HEK293 (cell line): ENCODE measurements at regions not wholly inside any gene's neighbourhood (a gene's known extent, or its start where the extent isn't known, plus 50 kb on each side); places are given as distances from the start of the nearest gene placed in this dataset.

Experiments
- CTCF ChIA-PET: fragments of 350-600 bp; formaldehyde crosslinking; extraction: SDS; loops from one replicate; lab custom pipeline; 2021; ENCODE audit warnings: antibody characterized with exemption; lab: Yijun Ruan, JAX
- POLR2A ChIA-PET: fragments of 300-600 bp; formaldehyde crosslinking; extraction: SDS; loops from one replicate; lab custom pipeline; 2020; ENCODE audit warnings: antibody characterized with exemption, inconsistent platforms; lab: Yijun Ruan, JAX
- H3K27ac ChIP-seq: fragments of 200-500 bp; sonication (Bioruptor generic); 2 replicates; pipeline ENCODE4 v1.5.1; 2014; ENCODE audit warnings: low read depth, low read length, control low read depth, inconsistent platforms; ENCODE audit errors: extremely low read depth
- H3K36me3 ChIP-seq, 2 experiments: fragments of 200-500 bp in 1 of 2; sonication (Bioruptor generic) in 1 of 2; 1 replicate in 1 of 2; 2 replicates in 1 of 2; pipeline ENCODE4 v1.5.1; 2014 to 2017; ENCODE audit warnings: inconsistent platforms in 2 of 2, low read length in 2 of 2; ENCODE audit not compliant: control insufficient read depth in 2 of 2, insufficient read depth in 1 of 2
- H3K4me1 ChIP-seq: fragments of 200-500 bp; sonication (Bioruptor generic); 2 replicates; pipeline ENCODE4 v1.5.1; 2014; ENCODE audit warnings: mild to moderate bottlenecking, low read length, inconsistent platforms; ENCODE audit not compliant: control insufficient read depth, insufficient read depth
- H3K4me3 ChIP-seq: 2 replicates; pipeline ENCODE4 v1.5.1; 2011; ENCODE audit warnings: low read depth, mild to moderate bottlenecking, control low read depth, low read length, moderate library complexity
- H3K9me3 ChIP-seq: fragments of 200-500 bp; sonication (Bioruptor generic); 2 replicates; pipeline ENCODE4 v1.5.1; 2014; ENCODE audit warnings: low read depth, low read length, inconsistent platforms; ENCODE audit not compliant: control insufficient read depth, insufficient read depth
- BCL6B ChIP-seq: fragments of 450-650 bp; formaldehyde crosslinking; IDR thresholded peaks from 2 replicates; pipeline ENCODE4 v1.5.1; 2017; ENCODE audit warnings: missing biosample characterization, missing genetic modification characterization
- FEZF1 ChIP-seq: fragments of 450-650 bp; formaldehyde crosslinking; IDR thresholded peaks from 2 replicates; pipeline ENCODE4 v1.5.1; 2016; ENCODE audit warnings: missing biosample characterization, missing genetic modification characterization
- GLI2 ChIP-seq: fragments of 450-650 bp; formaldehyde crosslinking; IDR thresholded peaks from 2 replicates; pipeline ENCODE4; 2017; ENCODE audit warnings: missing biosample characterization, missing genetic modification characterization, low read depth, borderline replicate concordance
- GLIS2 ChIP-seq: fragments of 450-650 bp; formaldehyde crosslinking; IDR thresholded peaks from 2 replicates; pipeline ENCODE4 v1.5.1; 2016; ENCODE audit warnings: missing biosample characterization, missing genetic modification characterization
- PRDM2 ChIP-seq: fragments of 450-650 bp; formaldehyde crosslinking; IDR thresholded peaks from 2 replicates; pipeline ENCODE4 v1.5.1; 2016; ENCODE audit warnings: missing biosample characterization, missing genetic modification characterization, borderline replicate concordance
- SALL2 ChIP-seq: fragments of 450-650 bp; formaldehyde crosslinking; IDR thresholded peaks from 2 replicates; pipeline ENCODE4 v1.5.0; 2017; ENCODE audit warnings: missing biosample characterization, mild to moderate bottlenecking, missing genetic modification characterization, borderline replicate concordance
- WT1 ChIP-seq: fragments of 450-650 bp; formaldehyde crosslinking; IDR thresholded peaks from 2 replicates; pipeline ENCODE4 v1.5.1; 2016; ENCODE audit warnings: missing biosample characterization, missing genetic modification characterization
- YY1 ChIP-seq: fragments of 450-650 bp; formaldehyde crosslinking; IDR thresholded peaks from 2 replicates; pipeline ENCODE4 v1.5.1; 2018; ENCODE audit warnings: missing biosample characterization, missing genetic modification characterization
- ZBTB1 ChIP-seq: fragments of 450-650 bp; formaldehyde crosslinking; IDR thresholded peaks from 2 replicates; pipeline ENCODE4 v1.5.1; 2016; ENCODE audit warnings: missing biosample characterization, missing genetic modification characterization
- ZBTB10 ChIP-seq: fragments of 450-650 bp; formaldehyde crosslinking; IDR thresholded peaks from 2 replicates; pipeline ENCODE4 v1.5.1; 2016; ENCODE audit warnings: missing biosample characterization, missing genetic modification characterization
- ZFP3 ChIP-seq: fragments of 450-650 bp; formaldehyde crosslinking; IDR thresholded peaks from 2 replicates; pipeline ENCODE4 v1.5.1; 2016; ENCODE audit warnings: low read depth, missing biosample characterization, missing genetic modification characterization
- ZNF155 ChIP-seq: fragments of 450-650 bp; formaldehyde crosslinking; IDR thresholded peaks from 2 replicates; pipeline ENCODE4 v1.5.1; 2016; ENCODE audit warnings: missing biosample characterization, missing genetic modification characterization
- ZNF280D ChIP-seq: fragments of 450-650 bp; formaldehyde crosslinking; IDR thresholded peaks from 2 replicates; pipeline ENCODE4 v1.5.1; 2016; ENCODE audit warnings: missing biosample characterization, missing genetic modification characterization
- ZNF354C ChIP-seq: fragments of 450-650 bp; formaldehyde crosslinking; IDR thresholded peaks from 2 replicates; pipeline ENCODE4 v1.5.1; 2016; ENCODE audit warnings: missing biosample characterization, missing genetic modification characterization, low read depth, borderline replicate concordance
- ZNF426 ChIP-seq: fragments of 450-650 bp; formaldehyde crosslinking; IDR thresholded peaks from 2 replicates; pipeline ENCODE4 v1.5.1; 2017; ENCODE audit warnings: missing biosample characterization, missing genetic modification characterization, mild to moderate bottlenecking, inconsistent platforms, moderate library complexity
- ZNF513 ChIP-seq: fragments of 450-650 bp; IDR thresholded peaks from 2 replicates; pipeline ENCODE4 v1.5.1; 2018; ENCODE audit warnings: missing biosample characterization, missing genetic modification characterization
- ZNF623 ChIP-seq: fragments of 450-650 bp; formaldehyde crosslinking; IDR thresholded peaks from 2 replicates; pipeline ENCODE4 v1.5.1; 2016; ENCODE audit warnings: missing biosample characterization, missing genetic modification characterization
- ZNF658 ChIP-seq: fragments of 450-650 bp; formaldehyde crosslinking; IDR thresholded peaks from 2 replicates; pipeline ENCODE4; 2016; ENCODE audit warnings: missing biosample characterization, missing genetic modification characterization
- ZNF677 ChIP-seq: fragments of 450-650 bp; IDR thresholded peaks from 2 replicates; pipeline ENCODE4 v1.5.0; 2018; ENCODE audit warnings: missing biosample characterization, mild to moderate bottlenecking, missing genetic modification characterization, moderate library complexity
- ZSCAN16 ChIP-seq: fragments of 450-650 bp; formaldehyde crosslinking; IDR thresholded peaks from 2 replicates; pipeline ENCODE4 v1.5.1; 2016; ENCODE audit warnings: missing biosample characterization, missing genetic modification characterization

- CTCF ChIA-PET: no interaction called here
- H3K4me1 ChIP-seq: no peaks in the 10 kb centered on the region
Observed at GRCh38 chr10:90440870-90441269, 417.0 kb downstream of the HTR7 start.

GRCh38 chr10:90443342-90443741 is 414.5 kb downstream of the HTR7 start:
- H3K9me3 ChIP-seq: no peaks in the 10 kb centered on the region
- POLR2A ChIA-PET: no interaction called here
- CTCF ChIA-PET: no interaction called here
- TF ChIP-seq ZNF623 (tag by site-specific recombination): no peak
- no peak for TF ChIP-seq BCL6B
- TF ChIP-seq SALL2 (tag by site-specific recombination): no peak
- TF ChIP-seq ZNF280D (tag by site-specific recombination): peak; percentile 69; the same call in 1 of the 2 replicates
- TF ChIP-seq PRDM2: no peak
- no peak for TF ChIP-seq ZBTB1

More at GRCh38 chr10:90440870-90441269, 417.0 kb downstream of the HTR7 start:
- TF ChIP-seq GLI2 (tag by site-specific recombination) (no peak), ZSCAN16 (tag by site-specific recombination) (no peak), ZNF354C (tag by site-specific recombination) (no peak), ZNF677 (no peak), WT1 (tag by site-specific recombination) (no peak), ZNF426 (tag by site-specific recombination) (no peak), ZBTB10 (tag by site-specific recombination) (no peak), ZNF658 (no peak), FEZF1 (tag by site-specific recombination) (no peak), ZNF155 (tag by site-specific recombination) (no peak), GLIS2 (tag by site-specific recombination) (no peak), YY1 (tag by site-specific recombination) (no peak), ZFP3 (tag by site-specific recombination) (no peak), ZNF513 (no peak)
- Histone ChIP-seq H3K4me3 (no peak overlapping the region), H3K36me3 (no peaks in the 10 kb centered on the region), H3K9me3 (no peaks in the 10 kb centered on the region), H3K27ac (no peak overlapping the region)
- POLR2A ChIA-PET: no interaction called here

More at GRCh38 chr10:90443342-90443741, 414.5 kb downstream of the HTR7 start:
- Histone ChIP-seq H3K4me3 (no peak overlapping the region), H3K36me3 (no peaks in the 10 kb centered on the region), H3K27ac (no peak overlapping the region), H3K4me1 (peaks cover 8% of the 10 kb centered on the region)
